GM18505 (cell line): ENCODE measurements at regions not wholly inside any gene's neighbourhood (a gene's known extent, or its start where the extent isn't known, plus 50 kb on each side); places are given as distances from the start of the nearest gene placed in this dataset.
"Not testable (repeated sequence)": the region's sequence is repeated elsewhere in the genome, so short reads cannot be mapped to it uniquely, and the experiment has no call there.

ENCODE experiments used
- ATAC-seq: cut with Tn5 transposase; IDR thresholded peaks from one replicate; pipeline ENCODE4 v1.9.1; 2021; ENCODE audit not compliant: unreplicated experiment
- POLR2A ChIP-seq: IDR thresholded peaks from 4 replicates; pipeline ENCODE4 v1.6.1; 2011; ENCODE audit warnings: borderline replicate concordance; ENCODE audit not compliant: insufficient read depth, insufficient read length; ENCODE audit errors: extremely low read depth

DNA sequence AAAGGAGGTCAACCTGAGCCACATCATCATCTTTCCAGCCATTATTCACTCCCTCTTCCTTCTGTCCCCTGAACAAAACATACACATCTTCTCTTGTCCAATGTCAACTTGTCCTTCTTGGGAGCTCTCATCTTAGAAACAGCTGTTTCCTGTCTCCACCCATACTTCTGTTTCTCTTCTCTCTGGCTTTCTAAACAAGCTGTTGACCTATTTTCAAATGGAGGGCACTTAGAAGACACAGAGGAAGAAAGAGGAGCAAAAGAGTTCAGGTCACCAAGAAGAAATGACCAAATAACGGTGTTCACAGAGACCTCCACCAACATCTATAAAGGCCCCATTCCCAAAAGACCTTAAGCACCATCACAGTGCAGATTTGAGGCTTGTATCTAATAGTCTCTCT lies 355.9 kb upstream of the HNRNPA3 start:
- TF ChIP-seq POLR2A: no peak

DNA sequence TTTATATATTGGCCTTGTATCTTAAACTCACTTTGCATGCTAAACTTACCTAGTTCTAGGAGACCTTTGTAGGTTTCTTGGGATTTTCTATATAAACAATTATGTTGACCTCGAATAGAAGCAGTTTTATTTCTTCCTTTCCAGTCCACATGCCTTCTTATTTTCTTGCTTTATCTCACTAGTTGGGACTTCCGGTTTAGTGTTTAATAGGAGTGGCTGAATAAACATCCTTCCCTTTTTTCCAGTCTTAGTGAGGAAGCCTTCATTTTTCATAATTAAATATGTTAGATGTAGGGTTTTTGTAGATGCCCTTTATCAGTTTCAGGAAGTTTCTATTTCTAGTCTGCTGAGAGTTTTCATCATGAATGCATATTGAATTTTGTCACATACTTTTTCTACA lies 347.3 kb upstream of the HNRNPA3 start:
- no peak for ATAC-seq
- no peak for TF ChIP-seq POLR2A

More for the DNA sequence above, 355.9 kb upstream of the HNRNPA3 start:
- no peak for ATAC-seq

DNA sequence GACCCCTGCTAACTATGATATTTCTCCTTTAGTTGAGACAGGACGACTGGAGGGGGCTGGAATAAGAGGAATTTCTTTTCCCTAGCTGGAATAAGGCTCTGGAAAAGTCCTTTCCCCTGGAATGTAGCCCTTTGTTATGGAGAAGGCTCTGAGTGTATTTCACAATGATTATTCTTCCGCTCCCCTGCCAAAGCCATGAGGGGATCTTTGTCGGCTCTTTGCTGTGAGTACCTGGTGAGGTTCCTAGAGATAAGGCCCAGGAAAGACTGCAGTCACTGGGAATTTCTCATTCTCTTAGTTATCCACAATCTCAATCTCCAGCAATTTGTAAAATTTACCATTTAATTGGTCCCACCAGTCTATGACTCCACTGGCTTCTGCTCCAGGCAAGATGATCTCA lies 340.2 kb upstream of the HNRNPA3 start:
- TF ChIP-seq POLR2A: no peak
- no peak for ATAC-seq

DNA sequence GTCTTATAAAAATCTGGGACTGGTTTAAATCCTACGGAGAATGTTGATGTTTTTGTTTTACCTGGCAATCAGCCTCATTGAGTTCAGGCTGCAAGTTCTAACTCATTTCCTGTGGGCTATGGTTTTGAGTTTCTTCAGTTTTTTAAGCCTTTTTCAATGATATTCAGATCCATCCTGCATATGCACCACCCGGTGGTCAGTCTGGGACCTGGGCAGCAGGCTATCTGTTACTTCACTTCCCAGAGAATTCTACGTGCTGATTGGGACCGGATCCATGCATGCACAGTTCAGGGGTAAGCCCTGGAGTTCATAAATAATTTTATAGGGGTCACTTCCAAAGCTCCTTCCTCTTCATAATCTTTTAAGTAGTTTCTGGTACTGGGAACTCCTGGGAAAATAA lies 339.2 kb upstream of the HNRNPA3 start:
- ATAC-seq: no peak
- TF ChIP-seq POLR2A: no peak

DNA sequence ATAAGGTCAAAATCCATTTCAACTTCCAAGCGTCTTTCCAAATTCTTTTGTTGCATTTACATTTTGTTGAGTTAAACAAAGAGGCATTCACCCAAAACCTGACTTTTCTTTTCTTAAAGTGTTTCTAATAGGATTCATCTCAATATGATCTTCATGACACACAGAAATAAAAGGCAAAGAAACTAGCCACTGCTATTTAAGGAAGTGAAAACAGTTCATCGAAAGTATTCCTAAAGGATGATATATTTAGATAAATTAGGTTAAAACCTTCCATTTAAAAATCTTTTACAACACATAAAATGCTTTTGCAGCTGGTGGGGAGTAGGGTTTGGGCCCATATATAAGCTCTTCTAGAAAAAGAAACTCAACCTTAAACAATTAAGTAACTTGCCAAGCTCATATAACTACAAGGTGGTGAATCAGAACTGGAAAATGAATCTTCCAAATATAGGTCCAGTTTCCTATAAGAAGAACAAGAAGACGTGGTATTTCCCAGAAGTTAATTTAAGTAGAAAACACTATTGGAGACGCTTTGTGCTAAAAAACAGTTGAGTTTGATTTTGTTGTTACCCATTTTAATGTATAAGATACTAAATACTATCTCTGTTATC lies 336.0 kb upstream of the HNRNPA3 start:
- TF ChIP-seq POLR2A: no peak
- ATAC-seq: no peak

DNA sequence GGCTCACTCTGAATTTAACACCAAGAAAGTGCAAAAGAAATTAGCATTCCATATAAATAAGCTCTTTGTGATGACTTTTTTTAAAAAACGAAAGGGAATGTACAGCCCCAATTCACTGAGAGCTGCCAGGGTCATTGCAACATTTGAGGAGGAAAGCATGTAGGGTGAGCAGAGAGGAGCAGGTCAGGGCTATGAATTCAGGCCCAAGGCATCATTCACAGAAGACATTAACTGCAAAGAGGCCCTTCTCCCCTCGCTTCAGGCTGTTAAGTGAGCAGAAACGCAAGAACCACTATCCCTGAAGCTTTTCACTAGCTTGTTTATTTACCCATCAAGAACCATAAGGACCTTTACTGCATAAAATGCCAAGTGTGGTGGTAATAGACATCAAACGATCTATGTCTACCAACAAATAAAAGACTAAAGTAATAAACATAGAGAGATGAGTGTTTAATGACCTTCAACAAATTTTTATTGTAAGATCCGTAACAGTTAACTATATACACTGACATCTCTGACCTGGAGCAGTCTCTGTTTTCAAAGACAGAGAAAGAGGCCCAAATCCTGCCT lies 333.1 kb upstream of the HNRNPA3 start:
- ATAC-seq: no peak
- no peak for TF ChIP-seq POLR2A

DNA sequence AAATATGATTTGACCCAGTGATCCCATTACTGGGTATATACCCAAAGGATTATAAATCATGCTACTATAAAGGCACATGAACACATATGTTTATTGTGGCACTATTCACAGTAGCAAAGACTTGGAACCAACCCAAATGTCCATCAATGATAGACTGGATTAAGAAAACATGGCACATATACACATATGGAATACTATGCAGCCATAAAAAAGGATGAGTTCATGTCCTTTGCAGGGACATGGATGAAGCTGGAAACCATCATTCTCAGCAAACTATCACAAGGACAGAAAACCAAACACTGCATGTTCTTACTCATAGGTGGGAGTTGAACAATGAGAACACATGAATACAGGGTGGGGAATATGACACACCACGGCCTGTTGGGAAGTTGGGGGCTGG lies 330.5 kb upstream of the HNRNPA3 start:
- ATAC-seq: not testable (repeated sequence)

DNA sequence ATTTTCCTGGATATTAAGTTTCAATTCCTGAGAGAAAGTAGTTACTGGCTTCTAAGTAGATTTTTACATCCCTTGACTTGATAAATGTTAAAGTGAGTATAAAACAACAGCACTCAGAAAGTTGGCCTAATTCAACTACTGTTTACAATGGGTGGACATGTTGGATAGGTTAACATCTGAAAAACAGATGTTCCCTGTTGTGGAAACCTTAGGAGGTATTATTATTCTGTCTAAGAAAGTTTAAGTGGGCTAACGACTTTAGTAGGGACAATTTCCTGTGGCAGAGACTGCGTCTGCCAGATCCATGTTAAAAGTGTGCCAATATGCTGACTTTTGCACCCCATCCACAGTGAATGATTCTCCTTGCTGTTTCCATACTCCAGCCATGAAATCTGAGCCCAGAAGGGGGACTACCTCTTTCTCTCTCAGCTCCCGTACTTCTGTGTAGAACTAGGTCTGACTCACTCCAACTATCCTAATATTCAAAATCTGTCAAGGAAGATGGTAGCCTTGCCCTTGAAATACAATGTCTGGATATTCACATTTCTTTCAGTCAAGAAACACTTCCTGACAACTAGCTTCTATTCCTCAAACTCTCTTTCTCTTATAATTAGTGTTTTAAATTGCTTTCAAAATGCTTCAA lies 327.5 kb upstream of the HNRNPA3 start:
- TF ChIP-seq POLR2A: no peak
- ATAC-seq: no peak

DNA sequence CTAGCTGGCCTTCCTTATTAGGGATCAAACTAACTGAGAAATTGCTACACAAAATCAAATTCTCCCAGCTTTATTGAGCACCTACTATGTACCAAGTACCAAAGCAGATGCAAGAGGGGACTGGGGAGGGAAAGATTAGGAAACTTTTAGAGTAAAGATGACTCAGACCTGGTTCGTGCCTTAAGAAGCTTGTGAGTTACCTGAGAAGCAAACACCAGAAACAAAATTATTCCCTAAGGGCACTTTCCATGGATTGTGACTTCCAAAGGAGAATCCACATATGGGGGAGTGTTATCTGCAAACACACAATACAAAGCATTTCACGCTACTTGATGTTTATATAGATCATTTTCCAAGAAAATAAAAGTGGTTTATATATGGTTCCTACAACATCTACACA lies 326.9 kb upstream of the HNRNPA3 start:
- no peak for ATAC-seq
- no peak for TF ChIP-seq POLR2A

DNA sequence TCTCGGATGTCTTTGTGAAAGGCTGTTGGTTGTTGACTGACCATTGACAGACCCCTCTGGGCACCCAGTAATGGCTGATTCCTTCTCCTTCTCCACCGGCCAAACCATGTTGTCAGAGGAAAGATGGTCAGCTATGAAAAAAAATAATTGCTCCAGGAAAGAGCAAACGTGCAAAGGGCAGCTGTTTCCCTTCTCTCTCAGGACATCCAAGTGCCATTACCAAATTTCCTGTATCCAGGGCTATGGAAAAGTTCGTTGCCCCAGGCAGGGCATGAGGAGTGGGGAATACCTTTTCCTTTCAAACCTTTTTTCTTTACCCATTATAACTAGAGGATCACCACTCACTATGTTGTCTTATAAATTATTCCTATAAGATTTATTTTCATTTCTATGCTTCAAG lies 321.5 kb upstream of the HNRNPA3 start:
- no peak for TF ChIP-seq POLR2A
- no peak for ATAC-seq

DNA sequence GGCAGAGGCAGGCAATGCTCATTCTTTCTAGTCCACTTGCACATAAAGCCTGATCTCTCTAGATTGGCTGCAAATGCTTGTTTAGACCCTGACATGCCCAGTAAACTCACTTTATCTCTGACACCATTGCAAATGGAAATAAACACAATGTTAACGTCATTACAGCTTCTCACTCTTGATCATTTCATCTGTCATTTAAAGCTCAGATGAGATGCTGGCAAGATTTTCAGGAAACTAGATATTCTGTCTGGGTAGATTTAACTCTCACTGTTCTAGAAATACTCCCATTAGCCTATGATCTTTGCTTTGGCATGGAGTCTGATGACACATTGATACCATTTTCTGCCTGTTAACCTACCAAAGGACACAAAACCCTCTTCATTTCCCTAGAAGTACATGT lies 320.7 kb upstream of the HNRNPA3 start:
- TF ChIP-seq POLR2A: no peak
- ATAC-seq: no peak

DNA sequence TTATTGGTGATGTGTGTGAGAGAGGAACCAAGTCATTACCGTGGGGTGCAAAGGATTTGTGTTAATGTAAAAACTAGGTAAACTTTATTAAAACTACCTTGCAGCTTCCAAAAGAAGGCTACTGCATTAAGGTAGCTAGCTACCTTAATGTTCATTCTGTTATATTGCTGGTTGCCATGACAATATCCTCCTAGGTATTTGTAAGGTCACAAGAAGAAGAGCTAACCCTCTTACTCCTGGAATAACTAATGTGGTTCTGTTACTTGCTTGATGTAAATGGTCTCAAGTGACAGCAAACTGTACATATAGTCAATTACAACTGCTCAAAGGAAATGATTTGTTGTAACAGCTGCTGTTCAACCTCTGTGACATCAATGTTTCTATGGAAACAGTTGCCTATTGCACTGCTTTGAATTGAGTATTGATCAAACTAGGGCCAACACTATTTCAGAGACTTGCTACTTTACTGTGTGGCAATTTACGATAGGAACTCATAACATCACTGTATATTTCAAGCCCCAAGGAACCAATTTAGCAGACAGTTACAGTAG lies 319.8 kb upstream of the HNRNPA3 start:
- no peak for TF ChIP-seq POLR2A
- no peak for ATAC-seq

DNA sequence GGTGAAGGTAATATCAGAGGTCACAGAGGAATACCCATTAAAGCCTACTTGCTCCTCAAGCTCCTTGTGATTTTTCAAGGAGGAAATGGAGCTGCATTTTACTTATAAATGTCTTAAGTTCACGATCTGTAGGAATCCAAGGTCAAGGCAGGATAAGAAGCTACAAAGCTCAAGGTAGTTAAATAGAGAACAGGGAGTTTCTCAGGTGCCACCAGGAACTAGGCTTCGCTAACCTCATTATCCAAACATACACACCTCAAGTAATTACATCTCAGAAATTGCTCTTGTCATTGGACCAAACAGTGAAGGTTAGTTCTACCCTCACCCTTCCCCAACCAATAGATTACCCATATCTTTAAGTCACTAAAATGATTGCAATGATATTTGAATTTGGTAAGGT lies 317.4 kb upstream of the HNRNPA3 start:
- ATAC-seq: no peak
- TF ChIP-seq POLR2A: no peak

DNA sequence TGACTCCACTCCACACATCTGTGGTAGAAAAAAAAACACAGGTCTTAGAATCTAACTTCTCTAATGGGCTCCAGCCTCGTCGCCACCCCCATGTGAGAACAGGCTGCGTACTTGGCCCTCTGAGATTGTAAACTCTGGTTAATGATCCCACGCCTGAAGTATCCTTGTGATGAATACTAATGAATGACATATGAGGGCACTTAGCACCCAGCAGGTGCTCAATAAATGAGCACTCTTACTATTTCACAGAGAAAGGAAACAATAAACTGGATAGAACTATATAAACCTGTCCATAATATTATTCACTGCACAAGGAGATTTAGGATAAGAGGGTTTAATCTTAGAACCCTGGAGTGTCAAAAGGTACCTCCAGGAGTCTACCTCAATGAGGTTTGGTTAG lies 310.1 kb upstream of the HNRNPA3 start:
- no peak for TF ChIP-seq POLR2A
- ATAC-seq: no peak

DNA sequence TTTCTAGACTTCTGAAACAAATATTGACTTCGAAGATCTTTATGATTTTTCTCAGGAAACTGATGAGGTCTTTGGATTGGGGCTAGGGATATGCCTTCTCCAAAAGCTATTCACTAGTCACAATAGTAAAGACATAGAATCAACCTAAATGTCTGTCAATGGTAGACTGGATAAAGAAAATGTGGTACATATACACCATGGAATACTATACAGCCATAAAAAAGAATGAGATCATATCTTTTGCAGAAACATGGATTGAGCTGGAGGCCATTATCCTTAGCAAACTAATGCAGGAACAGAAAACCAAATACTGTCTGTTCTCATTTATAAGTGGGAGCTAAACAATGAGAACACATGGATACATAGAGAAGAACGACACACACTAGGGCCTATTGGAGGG lies 308.5 kb upstream of the HNRNPA3 start:
- ATAC-seq: not testable (repeated sequence)
